ENCODE measurements at regions not wholly inside any gene's neighbourhood (a gene's known extent, or its start where the extent isn't known, plus 50 kb on each side); places are given as distances from the start of the nearest gene placed in this dataset.

- in situ Hi-C loops (cut with HindIII; ENCODE audit: low sequenced_read_pairs): no loop called here
- TF ChIP-seq CTCF (IDR thresholded peaks at IDR 0.05; ENCODE audit: low read depth, low read length): no peak
- no peak for DNase-seq (ENCODE audit: low read depth, low spot score)
- H3K4me3 ChIP-seq (ENCODE audit: low read depth, low read length): no peak overlapping the region
Measured at GRCh38 chr17:22131740-22132139, 439.4 kb downstream of the KCNJ18 start.

- in situ Hi-C loops (cut with HindIII; ENCODE audit: low sequenced_read_pairs): no loop called here
- TF ChIP-seq CTCF (IDR thresholded peaks at IDR 0.05; ENCODE audit: low read depth, low read length): no peak
- H3K4me3 ChIP-seq (ENCODE audit: low read depth, low read length): no peak overlapping the region
- no peak for DNase-seq (ENCODE audit: low read depth, low spot score)
Measured at GRCh38 chr17:22138861-22139469, 446.6 kb downstream of the KCNJ18 start.

GRCh38 chr17:22142091-22142490, 449.8 kb downstream of the KCNJ18 start:
- TF ChIP-seq CTCF (IDR thresholded peaks at IDR 0.05; ENCODE audit: low read depth, low read length): no peak
- DNase-seq (ENCODE audit: low read depth, low spot score): no peak
- H3K4me3 ChIP-seq (ENCODE audit: low read depth, low read length): no peak overlapping the region
- in situ Hi-C loops (cut with HindIII; ENCODE audit: low sequenced_read_pairs): no loop called here

- in situ Hi-C loops (cut with HindIII; ENCODE audit: low sequenced_read_pairs): no loop called here
- no peak for DNase-seq (ENCODE audit: low read depth, low spot score)
- TF ChIP-seq CTCF (IDR thresholded peaks at IDR 0.05; ENCODE audit: low read depth, low read length): no peak
- H3K4me3 ChIP-seq (ENCODE audit: low read depth, low read length): no peak overlapping the region
Measured at GRCh38 chr17:22145605-22146178, 453.4 kb downstream of the KCNJ18 start.

GRCh38 chr17:22158364-22158763, 466.0 kb downstream of the KCNJ18 start:
- in situ Hi-C loops (cut with HindIII; ENCODE audit: low sequenced_read_pairs): no loop called here
- DNase-seq (ENCODE audit: low read depth, low spot score): no peak
- no peak overlapping the region for H3K4me3 ChIP-seq (ENCODE audit: low read depth, low read length)
- no peak for TF ChIP-seq CTCF (IDR thresholded peaks at IDR 0.05; ENCODE audit: low read depth, low read length)

GRCh38 chr17:22161376-22161775, 469.1 kb downstream of the KCNJ18 start:
- H3K4me3 ChIP-seq (ENCODE audit: low read depth, low read length): no peak overlapping the region
- DNase-seq (ENCODE audit: low read depth, low spot score): no peak
- no peak for TF ChIP-seq CTCF (IDR thresholded peaks at IDR 0.05; ENCODE audit: low read depth, low read length)
- in situ Hi-C loops (cut with HindIII; ENCODE audit: low sequenced_read_pairs): no loop called here

All from astrocyte of the spinal cord (primary cell).